K562 (cell line): ENCODE measurements at regions not wholly inside any gene's neighbourhood (a gene's known extent, or its start where the extent isn't known, plus 50 kb on each side); places are given as distances from the start of the nearest gene placed in this dataset.
A peak's percentile ranks its signal among the peaks of the same experiment; 100 is the strongest.

ENCODE experiments used
- ATAC-seq: fragments of 200-7000 bp; cut with Tn5 transposase; 3 replicates; pipeline ENCODE4 v1.9.1; 2020; ENCODE audit warnings: moderate library complexity
- BruUV-seq: library from RNA; stranded (reverse); fragments of 400-500 nt; replicated peaks from 2 replicates; lab custom pipeline; 2021; lab: Mats Ljungman, UMichigan
- CTCF ChIA-PET: fragments of 300-600 bp; formaldehyde crosslinking; extraction: SDS; loops from one replicate; lab custom pipeline; 2021; ENCODE audit warnings: low intra/inter-chr PET ratio; lab: Yijun Ruan, JAX
- POLR2A ChIA-PET: fragments of 300-600, 350-650 bp; sonication (Branson Sonifier 250); formaldehyde crosslinking; extraction: SDS; loops from one replicate; lab custom pipeline; 2021; ENCODE audit warnings: antibody characterized with exemption, inconsistent platforms; lab: Yijun Ruan, JAX
- DNase-seq, 4 experiments: peaks; one replicate each; pipeline versions ENCODE4 v3.0.0 to v3.0.0-alpha.2; 2011 to 2018; ENCODE audit warnings: low spot score in 3 of 4, mixed read lengths in 3 of 4; ENCODE audit errors: extremely low read depth in 1 of 4
- FAIRE-seq: peaks from 2 replicates; lab custom pipeline; 2011; peaks lifted over from hg19 to GRCh38; lab: Jason Lieb, UNC
- H2AFZ ChIP-seq: 2 replicates; pipeline ENCODE4 v1.6.0; 2011; ENCODE audit warnings: low read depth, low read length, control low read depth, inconsistent platforms
- H3K27ac ChIP-seq: fragments of 200-600 bp; 3 replicates; pipeline ENCODE4 v1.8.0; 2011; ENCODE audit warnings: low read depth, mild to moderate bottlenecking, control low read depth, inconsistent platforms, low read length, moderate library complexity, mixed read lengths; ENCODE audit errors: extremely low read depth
- H3K27me3 ChIP-seq, 2 experiments: fragments of 300-600 bp in 1 of 2; 2 replicates in 1 of 2; 3 replicates in 1 of 2; pipeline versions ENCODE4 v1.6.0 to v1.8.0; 2011; ENCODE audit warnings: inconsistent platforms in 2 of 2, low read length in 2 of 2, mild to moderate bottlenecking in 1 of 2, mixed read lengths in 1 of 2, moderate library complexity in 1 of 2; ENCODE audit not compliant: control insufficient read depth in 2 of 2, insufficient read depth in 2 of 2
- H3K36me3 ChIP-seq: fragments of 300-600 bp; 3 replicates; pipeline ENCODE4 v1.8.0; 2011; ENCODE audit warnings: mild to moderate bottlenecking, low read length, inconsistent platforms; ENCODE audit not compliant: control insufficient read depth, insufficient read depth
- H3K4me1 ChIP-seq, 2 experiments: fragments of 200-600 bp in 1 of 2; replicated peaks in 1 of 2; 2 replicates in 1 of 2; 3 replicates in 1 of 2; pipeline versions ENCODE4 v1.5.1 to v1.8.0; 2011; ENCODE audit warnings: inconsistent platforms in 2 of 2, low read length in 2 of 2, mild to moderate bottlenecking in 1 of 2, mixed read lengths in 1 of 2, moderate library complexity in 1 of 2; ENCODE audit not compliant: control insufficient read depth in 2 of 2, insufficient read depth in 2 of 2
- H3K4me2 ChIP-seq: 2 replicates; pipeline ENCODE4 v1.6.1; 2011; ENCODE audit warnings: low read length, control low read depth, inconsistent platforms, mixed read lengths; ENCODE audit not compliant: insufficient read depth
- H3K4me3 ChIP-seq: fragments of 200-600 bp; sonication (generic), shearing (Covaris generic); 2 replicates; pipeline ENCODE4 v1.5.1; 2016; ENCODE audit warnings: control low read depth, inconsistent platforms
- H3K79me2 ChIP-seq: fragments of 200-600 bp; 3 replicates; pipeline ENCODE4 v1.8.0; 2011; ENCODE audit warnings: low read length, inconsistent platforms; ENCODE audit not compliant: control insufficient read depth, insufficient read depth
- H3K9ac ChIP-seq, 2 experiments: 2 replicates each; pipeline versions ENCODE4 v1.6.0 to v1.6.1; 2011; ENCODE audit warnings: low read depth in 2 of 2, low read length in 2 of 2, control low read depth in 1 of 2, inconsistent platforms in 1 of 2, mild to moderate bottlenecking in 1 of 2, mixed read lengths in 1 of 2; ENCODE audit not compliant: insufficient read depth in 1 of 2
- H3K9me1 ChIP-seq: one replicate; pipeline ENCODE4 v1.6.0; 2011; ENCODE audit warnings: inconsistent platforms, mild to moderate bottlenecking, low read length, moderate library complexity; ENCODE audit not compliant: control insufficient read depth, insufficient read depth
- H3K9me3 ChIP-seq: replicated peaks from 2 replicates; pipeline ENCODE4 v1.5.1; 2011; ENCODE audit warnings: low read depth, low read length, inconsistent platforms; ENCODE audit not compliant: control insufficient read depth, insufficient read depth
- H4K20me1 ChIP-seq: replicated peaks from 2 replicates; pipeline ENCODE4 v1.6.1; 2011; ENCODE audit warnings: low read length, inconsistent platforms, mixed read lengths; ENCODE audit not compliant: control insufficient read depth, insufficient read depth
- ADNP ChIP-seq: fragments of 200-800 bp; sonication (Bioruptor generic); IDR thresholded peaks from 2 replicates; pipeline ENCODE4 v1.6.1; 2016; ENCODE audit warnings: missing genetic modification characterization, missing compliant biosample characterization
- BCOR ChIP-seq: fragments of 450-650 bp; IDR thresholded peaks from 2 replicates; pipeline ENCODE4 v1.6.1; 2016
- CBX1 ChIP-seq: sonication (generic); IDR thresholded peaks from 2 replicates; pipeline ENCODE4 v1.6.1; 2016; ENCODE audit warnings: antibody characterized with exemption, low read depth, mild to moderate bottlenecking
- CHD4 ChIP-seq: fragments of 200-600 bp; sonication (generic); IDR thresholded peaks from 3 replicates; pipeline ENCODE4 v1.6.1; 2012; ENCODE audit warnings: low read depth, mild to moderate bottlenecking, mixed read lengths, low read length, inconsistent platforms; ENCODE audit not compliant: insufficient read depth, insufficient replicate concordance, poor library complexity, severe bottlenecking
- ETV6 ChIP-seq, 3 experiments: fragments of 150-350 bp in 1 of 3; sonication (generic) in 1 of 3; formaldehyde crosslinking in 1 of 3; IDR thresholded peaks; 2 replicates each; pipeline versions ENCODE4 v1.6.1 to v1.8.0; 2014 to 2022; ENCODE audit warnings: borderline replicate concordance in 2 of 3, low read depth in 2 of 3, antibody characterized with exemption in 1 of 3, low read length in 1 of 3, mild to moderate bottlenecking in 1 of 3, missing genetic modification reagents in 1 of 3
- GATA2 ChIP-seq: sonication (generic); formaldehyde crosslinking; IDR thresholded peaks from 2 replicates; pipeline ENCODE4 v1.4.0; 2020; ENCODE audit warnings: mild to moderate bottlenecking, missing genetic modification reagents
- HDAC2 ChIP-seq: fragments of 450-650 bp; IDR thresholded peaks from 2 replicates; pipeline ENCODE4 v1.6.1; 2016; ENCODE audit warnings: mild to moderate bottlenecking
- HNRNPH1 ChIP-seq: fragments of 200-400 bp; formaldehyde crosslinking; optimal IDR thresholded peaks from 2 replicates; pipeline ENCODE3; 2017; ENCODE audit warnings: low read depth, mild to moderate bottlenecking, low read length, moderate library complexity
- KDM1A ChIP-seq, 2 experiments: fragments of 450-650 bp; IDR thresholded peaks; 2 replicates each; pipeline ENCODE4 v1.6.1; 2016; ENCODE audit warnings: mild to moderate bottlenecking in 2 of 2
- RBM25 ChIP-seq: fragments of 200-400 bp; formaldehyde crosslinking; IDR thresholded peaks from 2 replicates; pipeline ENCODE4 v1.6.1; 2018; ENCODE audit warnings: low read length, low read depth, moderate library complexity; ENCODE audit not compliant: severe bottlenecking
- RCOR1 ChIP-seq, 2 experiments: IDR thresholded peaks; 2 replicates each; pipeline ENCODE4 v1.6.1; 2012; ENCODE audit warnings: low read depth in 2 of 2, low read length in 2 of 2, borderline replicate concordance in 1 of 2, improper control_type of control experiment in 1 of 2
- SMARCA5 ChIP-seq: fragments of 450-650 bp; IDR thresholded peaks from 2 replicates; pipeline ENCODE4 v1.6.1; 2016
- ZNF197 ChIP-seq: fragments of 200-800 bp; sonication (Bioruptor generic); IDR thresholded peaks from 2 replicates; pipeline ENCODE4 v1.6.1; 2016; ENCODE audit warnings: low read depth, missing genetic modification characterization, missing compliant biosample characterization
- ZNF77 ChIP-seq: fragments of 250-450 bp; sonication (Bioruptor Pico); IDR thresholded peaks from 2 replicates; pipeline ENCODE4 v1.5.0; 2020
- WGBS: fragments of 100-300 bp; shearing (Covaris generic); methylation state at CpG from one replicate; pipeline ENCODE4 v1.1.6; 2016; ENCODE audit warnings: low coverage, mixed read lengths; ENCODE audit not compliant: insufficient coverage; ENCODE audit errors: missing lambda C conversion rate; 5-methylcytosine and 5-hydroxymethylcytosine counted together
- in situ Hi-C: fragments of 300-500 bp; cut with MboI; formaldehyde crosslinking; loops from 4 replicates; pipeline ENCODE4 v1.15.0; 2018; ENCODE audit warnings: inconsistent platforms, mixed read lengths
- intact Hi-C: fragments of 100-400 bp; cut with micrococcal nuclease; formaldehyde crosslinking; loops from 2 replicates; pipeline ENCODE4 v1.14.2; 2022
- TF ChIP-seq, protein P1 (sequence below): sonication (generic); formaldehyde crosslinking; IDR thresholded peaks from 2 replicates; pipeline ENCODE4 v1.8.1; 2023; ENCODE audit warnings: mild to moderate bottlenecking, missing genetic modification reagents, moderate library complexity
- TF ChIP-seq, protein P2 (sequence below): fragments of 450-650 bp; formaldehyde crosslinking; IDR thresholded peaks from 2 replicates; pipeline ENCODE4 v1.4.0; 2020; ENCODE audit warnings: mild to moderate bottlenecking, moderate library complexity

GRCh38 chr12:116435984-116436383 lies 123.2 kb upstream of the MAP1LC3B2 start:
- TF ChIP-seq, protein P1, sequence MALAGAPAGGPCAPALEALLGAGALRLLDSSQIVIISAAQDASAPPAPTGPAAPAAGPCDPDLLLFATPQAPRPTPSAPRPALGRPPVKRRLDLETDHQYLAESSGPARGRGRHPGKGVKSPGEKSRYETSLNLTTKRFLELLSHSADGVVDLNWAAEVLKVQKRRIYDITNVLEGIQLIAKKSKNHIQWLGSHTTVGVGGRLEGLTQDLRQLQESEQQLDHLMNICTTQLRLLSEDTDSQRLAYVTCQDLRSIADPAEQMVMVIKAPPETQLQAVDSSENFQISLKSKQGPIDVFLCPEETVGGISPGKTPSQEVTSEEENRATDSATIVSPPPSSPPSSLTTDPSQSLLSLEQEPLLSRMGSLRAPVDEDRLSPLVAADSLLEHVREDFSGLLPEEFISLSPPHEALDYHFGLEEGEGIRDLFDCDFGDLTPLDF (CRISPR knock-in tag) = no peak
- TF ChIP-seq CBX1 (peak; percentile 74; the same call in 1 of the 2 replicates), BCOR (peak; percentile 93), ETV6 (IDR thresholded peaks at IDR 0.05; ENCODE audit: borderline replicate concordance in 1 of 2, low read depth in 2 of 2, low read length in 1 of 2) (no peak), ETV6 (CRISPR knock-in tag; IDR thresholded peaks at IDR 0.05; ENCODE audit: borderline replicate concordance) (no peak), HNRNPH1 (no peak), KDM1A (IDR thresholded peaks at IDR 0.05) (peak; percentile 53 to 64), RCOR1 (IDR thresholded peaks at IDR 0.05; ENCODE audit: borderline replicate concordance in 1 of 2, low read depth in 2 of 2, low read length in 2 of 2) (peak in 1 of 2 experiments; percentile 70; a peak in 1 of 4 replicates), ZNF77 (no peak), HDAC2 (peak; percentile 69; the same call in 1 of the 2 replicates), CHD4 (peak; percentile 91), GATA2 (CRISPR knock-in tag) (no peak), SMARCA5 (0 out of 2 replicates have a peak, but pooled peaks have one; percentile 29), ADNP (tag) (peak; percentile 93), ZNF197 (CRISPR knock-in tag) (no peak), RBM25 (peak; percentile 95)
- TF ChIP-seq, protein P2, sequence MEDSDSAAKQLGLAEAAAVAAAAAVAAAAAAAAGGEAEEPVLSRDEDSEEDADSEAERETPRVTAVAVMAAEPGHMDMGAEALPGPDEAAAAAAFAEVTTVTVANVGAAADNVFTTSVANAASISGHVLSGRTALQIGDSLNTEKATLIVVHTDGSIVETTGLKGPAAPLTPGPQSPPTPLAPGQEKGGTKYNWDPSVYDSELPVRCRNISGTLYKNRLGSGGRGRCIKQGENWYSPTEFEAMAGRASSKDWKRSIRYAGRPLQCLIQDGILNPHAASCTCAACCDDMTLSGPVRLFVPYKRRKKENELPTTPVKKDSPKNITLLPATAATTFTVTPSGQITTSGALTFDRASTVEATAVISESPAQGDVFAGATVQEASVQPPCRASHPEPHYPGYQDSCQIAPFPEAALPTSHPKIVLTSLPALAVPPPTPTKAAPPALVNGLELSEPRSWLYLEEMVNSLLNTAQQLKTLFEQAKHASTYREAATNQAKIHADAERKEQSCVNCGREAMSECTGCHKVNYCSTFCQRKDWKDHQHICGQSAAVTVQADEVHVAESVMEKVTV (CRISPR knock-in tag) = no peak
- ATAC-seq = no peak
- H4K20me1 ChIP-seq = no peaks in the 10 kb centered on the region
- H3K4me3 ChIP-seq = no peak overlapping the region
- no peak overlapping the region for H3K4me2 ChIP-seq
- no peak overlapping the region for H3K9ac ChIP-seq
- H3K79me2 ChIP-seq = no peaks in the 10 kb centered on the region
- POLR2A ChIA-PET = interaction anchor here (1.3 to 1.8 kb wide), 2 partner anchors 11 to 28 kb away, joined by 4 to 5 read pairs; no protein-coding TSS in a partner anchor
- CTCF ChIA-PET = no interaction called here
- in situ Hi-C loops (no loop called here), intact Hi-C loops (no loop called here)
- H2AFZ ChIP-seq = no peak overlapping the region
- BruUV-seq = no TSS peak
- no peaks in the 10 kb centered on the region for H3K36me3 ChIP-seq
- H3K4me1 ChIP-seq = peaks cover 6 to 13% of the 10 kb centered on the region in 2 experiments
- H3K9me3 ChIP-seq = no peaks in the 10 kb centered on the region; the same call in 1 of the 2 replicates
- H3K27me3 ChIP-seq = no peaks in the 10 kb centered on the region
- H3K9me1 ChIP-seq = no peaks in the 10 kb centered on the region
- FAIRE-seq = no peak
- WGBS = 57% methylated on average over 3 of the region's 3 CpGs
- H3K27ac ChIP-seq = no peak overlapping the region
- no peak for DNase-seq
